ENCODE measurements at regions not wholly inside any gene's neighbourhood (a gene's known extent, or its start where the extent isn't known, plus 50 kb on each side); places are given as distances from the start of the nearest gene placed in this dataset.

- H3K27ac ChIP-seq (ENCODE audit: low read length) = no peak overlapping the region
- no peak overlapping the region for H3K4me3 ChIP-seq (ENCODE audit: low read length)
- H3K4me1 ChIP-seq (ENCODE audit: insufficient read depth, low read length) = no peaks in the 10 kb centered on the region
- H3K9ac ChIP-seq (ENCODE audit: low read depth, low read length) = no peak overlapping the region
- H3K27me3 ChIP-seq (ENCODE audit: insufficient read depth, low read length) = no peaks in the 10 kb centered on the region
- H3K9me3 ChIP-seq (ENCODE audit: insufficient read depth, low read depth, low read length) = peaks cover 21% of the 10 kb centered on the region
- H3K36me3 ChIP-seq (ENCODE audit: insufficient read depth, low read depth, low read length) = no peaks in the 10 kb centered on the region
Observed at GRCh38 chr10:9682802-9683201, 1334.9 kb upstream of the CELF2 start.

GRCh38 chr10:9684186-9684585, 1333.5 kb upstream of the CELF2 start:
- Histone ChIP-seq H3K9me3 (ENCODE audit: insufficient read depth, low read depth, low read length) (peaks cover 21% of the 10 kb centered on the region), H3K36me3 (ENCODE audit: insufficient read depth, low read depth, low read length) (no peaks in the 10 kb centered on the region), H3K4me3 (ENCODE audit: low read length) (no peak overlapping the region), H3K4me1 (ENCODE audit: insufficient read depth, low read length) (no peaks in the 10 kb centered on the region), H3K9ac (ENCODE audit: low read depth, low read length) (no peak overlapping the region), H3K27me3 (ENCODE audit: insufficient read depth, low read length) (no peaks in the 10 kb centered on the region), H3K27ac (ENCODE audit: low read length) (no peak overlapping the region)

- no peaks in the 10 kb centered on the region for H3K4me1 ChIP-seq (ENCODE audit: insufficient read depth, low read length)
- no peaks in the 10 kb centered on the region for H3K36me3 ChIP-seq (ENCODE audit: insufficient read depth, low read depth, low read length)
- H3K27ac ChIP-seq (ENCODE audit: low read length) = no peak overlapping the region
- peaks cover 14% of the 10 kb centered on the region for H3K9me3 ChIP-seq (ENCODE audit: insufficient read depth, low read depth, low read length)
- no peaks in the 10 kb centered on the region for H3K27me3 ChIP-seq (ENCODE audit: insufficient read depth, low read length)
- H3K9ac ChIP-seq (ENCODE audit: low read depth, low read length) = no peak overlapping the region
- no peak overlapping the region for H3K4me3 ChIP-seq (ENCODE audit: low read length)
Observed at GRCh38 chr10:9685596-9685995, 1332.1 kb upstream of the CELF2 start.

GRCh38 chr10:9688711-9689110, 1329.0 kb upstream of the CELF2 start:
- Histone ChIP-seq H3K9ac (ENCODE audit: low read depth, low read length) (no peak overlapping the region), H3K27me3 (ENCODE audit: insufficient read depth, low read length) (no peaks in the 10 kb centered on the region), H3K4me3 (ENCODE audit: low read length) (no peak overlapping the region), H3K4me1 (ENCODE audit: insufficient read depth, low read length) (no peaks in the 10 kb centered on the region), H3K9me3 (ENCODE audit: insufficient read depth, low read depth, low read length) (no peaks in the 10 kb centered on the region), H3K27ac (ENCODE audit: low read length) (no peak overlapping the region), H3K36me3 (ENCODE audit: insufficient read depth, low read depth, low read length) (no peaks in the 10 kb centered on the region)

GRCh38 chr10:9707216-9707615, 1310.5 kb upstream of the CELF2 start:
- no peaks in the 10 kb centered on the region for H3K27me3 ChIP-seq (ENCODE audit: insufficient read depth, low read length)
- no peaks in the 10 kb centered on the region; the same call in 1 of the 2 replicates for H3K9me3 ChIP-seq (ENCODE audit: insufficient read depth, low read depth, low read length)
- H3K27ac ChIP-seq (ENCODE audit: low read length) = no peak overlapping the region
- H3K4me3 ChIP-seq (ENCODE audit: low read length) = no peak overlapping the region
- no peaks in the 10 kb centered on the region for H3K4me1 ChIP-seq (ENCODE audit: insufficient read depth, low read length)
- H3K36me3 ChIP-seq (ENCODE audit: insufficient read depth, low read depth, low read length) = no peaks in the 10 kb centered on the region
- no peak overlapping the region for H3K9ac ChIP-seq (ENCODE audit: low read depth, low read length)

GRCh38 chr10:9709849-9710248, 1307.8 kb upstream of the CELF2 start:
- Histone ChIP-seq H3K4me3 (ENCODE audit: low read length) (no peak overlapping the region), H3K9me3 (ENCODE audit: insufficient read depth, low read depth, low read length) (no peaks in the 10 kb centered on the region; the same call in 1 of the 2 replicates), H3K4me1 (ENCODE audit: insufficient read depth, low read length) (no peaks in the 10 kb centered on the region), H3K27ac (ENCODE audit: low read length) (no peak overlapping the region), H3K36me3 (ENCODE audit: insufficient read depth, low read depth, low read length) (no peaks in the 10 kb centered on the region), H3K27me3 (ENCODE audit: insufficient read depth, low read length) (no peaks in the 10 kb centered on the region), H3K9ac (ENCODE audit: low read depth, low read length) (no peak overlapping the region)

- Histone ChIP-seq H3K9me3 (ENCODE audit: insufficient read depth, low read depth, low read length) (no peaks in the 10 kb centered on the region; the same call in 1 of the 2 replicates), H3K36me3 (ENCODE audit: insufficient read depth, low read depth, low read length) (no peaks in the 10 kb centered on the region), H3K4me1 (ENCODE audit: insufficient read depth, low read length) (no peaks in the 10 kb centered on the region), H3K27me3 (ENCODE audit: insufficient read depth, low read length) (no peaks in the 10 kb centered on the region), H3K9ac (ENCODE audit: low read depth, low read length) (no peak overlapping the region), H3K27ac (ENCODE audit: low read length) (no peak overlapping the region), H3K4me3 (ENCODE audit: low read length) (no peak overlapping the region)
Observed at GRCh38 chr10:9712393-9712792, 1305.3 kb upstream of the CELF2 start.

GRCh38 chr10:9719246-9719645, 1298.4 kb upstream of the CELF2 start:
- no peak overlapping the region for H3K27ac ChIP-seq (ENCODE audit: low read length)
- no peaks in the 10 kb centered on the region for H3K27me3 ChIP-seq (ENCODE audit: insufficient read depth, low read length)
- H3K4me1 ChIP-seq (ENCODE audit: insufficient read depth, low read length) = no peaks in the 10 kb centered on the region
- H3K36me3 ChIP-seq (ENCODE audit: insufficient read depth, low read depth, low read length) = no peaks in the 10 kb centered on the region
- H3K4me3 ChIP-seq (ENCODE audit: low read length) = no peak overlapping the region
- H3K9ac ChIP-seq (ENCODE audit: low read depth, low read length) = no peak overlapping the region
- no peaks in the 10 kb centered on the region for H3K9me3 ChIP-seq (ENCODE audit: insufficient read depth, low read depth, low read length)

GRCh38 chr10:9733766-9734165, 1283.9 kb upstream of the CELF2 start:
- Histone ChIP-seq H3K4me3 (ENCODE audit: low read length) (no peak overlapping the region), H3K27ac (ENCODE audit: low read length) (no peak overlapping the region), H3K4me1 (ENCODE audit: insufficient read depth, low read length) (no peaks in the 10 kb centered on the region), H3K9ac (ENCODE audit: low read depth, low read length) (no peak overlapping the region), H3K36me3 (ENCODE audit: insufficient read depth, low read depth, low read length) (no peaks in the 10 kb centered on the region), H3K27me3 (ENCODE audit: insufficient read depth, low read length) (no peaks in the 10 kb centered on the region), H3K9me3 (ENCODE audit: insufficient read depth, low read depth, low read length) (no peaks in the 10 kb centered on the region)

GRCh38 chr10:9734218-9734617, 1283.5 kb upstream of the CELF2 start:
- no peaks in the 10 kb centered on the region for H3K4me1 ChIP-seq (ENCODE audit: insufficient read depth, low read length)
- H3K4me3 ChIP-seq (ENCODE audit: low read length) = no peak overlapping the region
- no peak overlapping the region for H3K27ac ChIP-seq (ENCODE audit: low read length)
- no peaks in the 10 kb centered on the region for H3K27me3 ChIP-seq (ENCODE audit: insufficient read depth, low read length)
- no peaks in the 10 kb centered on the region for H3K9me3 ChIP-seq (ENCODE audit: insufficient read depth, low read depth, low read length)
- no peak overlapping the region for H3K9ac ChIP-seq (ENCODE audit: low read depth, low read length)
- no peaks in the 10 kb centered on the region for H3K36me3 ChIP-seq (ENCODE audit: insufficient read depth, low read depth, low read length)

- Histone ChIP-seq H3K27ac (ENCODE audit: low read length) (no peak overlapping the region), H3K27me3 (ENCODE audit: insufficient read depth, low read length) (no peaks in the 10 kb centered on the region), H3K4me3 (ENCODE audit: low read length) (no peak overlapping the region), H3K36me3 (ENCODE audit: insufficient read depth, low read depth, low read length) (no peaks in the 10 kb centered on the region), H3K9ac (ENCODE audit: low read depth, low read length) (no peak overlapping the region), H3K4me1 (ENCODE audit: insufficient read depth, low read length) (no peaks in the 10 kb centered on the region), H3K9me3 (ENCODE audit: insufficient read depth, low read depth, low read length) (no peaks in the 10 kb centered on the region)
Observed at GRCh38 chr10:9735731-9736130, 1281.9 kb upstream of the CELF2 start.

GRCh38 chr10:9743639-9744038, 1274.0 kb upstream of the CELF2 start:
- H3K9ac ChIP-seq (ENCODE audit: low read depth, low read length) = no peak overlapping the region

GRCh38 chr10:9745158-9745557, 1272.5 kb upstream of the CELF2 start:
- Histone ChIP-seq H3K9me3 (ENCODE audit: insufficient read depth, low read depth, low read length) (peaks cover 6% of the 10 kb centered on the region; the same call in 1 of the 2 replicates), H3K27me3 (ENCODE audit: insufficient read depth, low read length) (no peaks in the 10 kb centered on the region), H3K4me3 (ENCODE audit: low read length) (no peak overlapping the region), H3K27ac (ENCODE audit: low read length) (no peak overlapping the region), H3K9ac (ENCODE audit: low read depth, low read length) (no peak overlapping the region), H3K4me1 (ENCODE audit: insufficient read depth, low read length) (no peaks in the 10 kb centered on the region), H3K36me3 (ENCODE audit: insufficient read depth, low read depth, low read length) (no peaks in the 10 kb centered on the region)

More at GRCh38 chr10:9743639-9744038, 1274.0 kb upstream of the CELF2 start:
- no peaks in the 10 kb centered on the region for H3K4me1 ChIP-seq (ENCODE audit: insufficient read depth, low read length)
- H3K27ac ChIP-seq (ENCODE audit: low read length) = no peak overlapping the region
- H3K9me3 ChIP-seq (ENCODE audit: insufficient read depth, low read depth, low read length) = peaks cover 6% of the 10 kb centered on the region; the same call in 1 of the 2 replicates
- no peaks in the 10 kb centered on the region for H3K27me3 ChIP-seq (ENCODE audit: insufficient read depth, low read length)
- H3K4me3 ChIP-seq (ENCODE audit: low read length) = no peak overlapping the region
- H3K36me3 ChIP-seq (ENCODE audit: insufficient read depth, low read depth, low read length) = no peaks in the 10 kb centered on the region
